ENCODE measurements at regions not wholly inside any gene's neighbourhood (a gene's known extent, or its start where the extent isn't known, plus 50 kb on each side); places are given as distances from the start of the nearest gene placed in this dataset.

GRCh38 chr5:17352223-17352622, 134.8 kb downstream of the BASP1 start:
- ChIA-PET POLR2A (no interaction called here), CTCF (no interaction called here)
- no peak for DNase-seq (ENCODE audit: extremely low spot score)
- no peak for TF ChIP-seq CTCF (IDR thresholded peaks at IDR 0.05; ENCODE audit: control extremely low read depth, extremely low read depth, low read depth, missing control alignments)

GRCh38 chr5:17354265-17354664, 136.8 kb downstream of the BASP1 start:
- no peak for DNase-seq (ENCODE audit: extremely low spot score)
- TF ChIP-seq CTCF (IDR thresholded peaks at IDR 0.05; ENCODE audit: control extremely low read depth, extremely low read depth, low read depth, missing control alignments) = no peak
- POLR2A ChIA-PET = no interaction called here
- CTCF ChIA-PET = no interaction called here

GRCh38 chr5:17355586-17356346, 138.3 kb downstream of the BASP1 start:
- CTCF ChIA-PET = interaction anchor here (0.6 kb wide), 1 partner anchor 74 kb away, joined by 3 read pairs; no protein-coding TSS in a partner anchor
- no peak for DNase-seq (ENCODE audit: extremely low spot score)

GRCh38 chr5:17356551-17356950, 139.1 kb downstream of the BASP1 start:
- ChIA-PET POLR2A (no interaction called here), CTCF (interaction anchor here (0.6 kb wide), 1 partner anchor 75 kb away, joined by 3 read pairs; no protein-coding TSS in a partner anchor)
- no peak for DNase-seq (ENCODE audit: extremely low spot score)
- no peak for TF ChIP-seq CTCF (IDR thresholded peaks at IDR 0.05; ENCODE audit: control extremely low read depth, extremely low read depth, low read depth, missing control alignments)

More at GRCh38 chr5:17355586-17356346, 138.3 kb downstream of the BASP1 start:
- POLR2A ChIA-PET = interaction anchor here (0.5 kb wide), 1 partner anchor 37 kb away, joined by 7 read pairs; no protein-coding TSS in a partner anchor
- TF ChIP-seq CTCF (IDR thresholded peaks at IDR 0.05; ENCODE audit: control extremely low read depth, extremely low read depth, low read depth, missing control alignments) = no peak

- DNase-seq (ENCODE audit: extremely low spot score) = no peak
- ChIA-PET POLR2A (no interaction called here), CTCF (interaction anchor here (0.6 kb wide), 1 partner anchor 141 kb away, joined by 3 read pairs; no protein-coding TSS in a partner anchor)
- TF ChIP-seq CTCF (IDR thresholded peaks at IDR 0.05; ENCODE audit: control extremely low read depth, extremely low read depth, low read depth, missing control alignments) = no peak
Observed at GRCh38 chr5:17357504-17357903, 140.1 kb downstream of the BASP1 start.

- DNase-seq (ENCODE audit: extremely low spot score) = no peak
- POLR2A ChIA-PET = no interaction called here
- TF ChIP-seq CTCF (IDR thresholded peaks at IDR 0.05; ENCODE audit: control extremely low read depth, extremely low read depth, low read depth, missing control alignments) = no peak
- CTCF ChIA-PET = interaction anchor here (0.6 to 1.2 kb wide), 2 partner anchors 21 to 142 kb away, joined by 3 read pairs; no protein-coding TSS in a partner anchor
Observed at GRCh38 chr5:17358031-17358430, 140.0 kb upstream of the TAF11L2 start.

Data from GM10248 (cell line).